Breast epithelium (tissue), 4 donors: ENCODE measurements at regions not wholly inside any gene's neighbourhood (a gene's known extent, or its start where the extent isn't known, plus 50 kb on each side); places are given as distances from the start of the nearest gene placed in this dataset.

ENCODE experiments used
- DNase-seq, 2 donors: peaks; one replicate each; pipeline ENCODE4 v3.0.0-alpha.2; 2019; ENCODE audit warnings: low spot score in 2 of 2
- H3K27ac ChIP-seq, 2 donors: fragments of 200-600 bp; sonication (generic) in 1 of 2; one replicate each; pipeline ENCODE4 v1.5.1; 2016 to 2019; ENCODE audit warnings: mild to moderate bottlenecking in 1 of 2
- H3K27me3 ChIP-seq, 2 donors: fragments of 200-600 bp; sonication (generic) in 1 of 2; one replicate each; pipeline versions ENCODE4 v1.5.1 to v1.6.0; 2017 to 2019; ENCODE audit warnings: control low read depth in 1 of 2, mild to moderate bottlenecking in 1 of 2
- H3K36me3 ChIP-seq: fragments of 200-600 bp; one replicate; pipeline ENCODE4 v1.5.1; 2019
- H3K4me1 ChIP-seq, 2 donors: fragments of 200-600 bp; sonication (generic); one replicate each; pipeline ENCODE4 v1.5.1; 2016 to 2019; ENCODE audit warnings: control low read depth in 1 of 2
- H3K4me3 ChIP-seq, 3 donors: fragments of 200-600 bp; sonication (generic); 1 replicate in 2 of 3; 2 replicates in 1 of 3; pipeline ENCODE4 v1.5.1; 2016 to 2019; ENCODE audit warnings: mild to moderate bottlenecking in 3 of 3, moderate library complexity in 2 of 3
- H3K9me3 ChIP-seq, 2 donors: fragments of 200-600 bp; sonication (generic) in 1 of 2; one replicate each; pipeline ENCODE4 v1.5.1; 2016 to 2019; ENCODE audit warnings: control low read depth in 1 of 2
- CTCF ChIP-seq, 3 donors: fragments of 450-650 bp; IDR thresholded peaks; one replicate each; pipeline ENCODE4 v1.5.1; 2016 to 2017; ENCODE audit warnings: antibody characterized with exemption in 3 of 3, mild to moderate bottlenecking in 3 of 3, moderate library complexity in 3 of 3
- POLR2A ChIP-seq: fragments of 450-650 bp; IDR thresholded peaks from one replicate; pipeline ENCODE4 v1.6.1; 2016; ENCODE audit warnings: antibody characterized with exemption, mild to moderate bottlenecking, moderate library complexity
- POLR2AphosphoS5 ChIP-seq, 3 donors: sonication (generic); formaldehyde crosslinking; IDR thresholded peaks; one replicate each; pipeline ENCODE4 v1.6.1; 2017; ENCODE audit warnings: antibody characterized with exemption in 3 of 3
- intact Hi-C: fragments of 100-400 bp; cut with DNase I; formaldehyde crosslinking; loops from one replicate; pipeline ENCODE4 v1.15.1; 2023; ENCODE audit warnings: low total_unique reads

GRCh38 chr2:234788841-234789240 is 163.0 kb upstream of the SH3BP4 start:
- Histone ChIP-seq H3K27me3 (no peaks in the 10 kb centered on the region), H3K27ac (no peak overlapping the region), H3K36me3 (no peaks in the 10 kb centered on the region), H3K4me3 (no peak overlapping the region), H3K4me1 (no peaks in the 10 kb centered on the region), H3K9me3 (peaks cover 3 to 4% of the 10 kb centered on the region in 2 donors)
- intact Hi-C loops: no loop called here
- no peak for DNase-seq
- TF ChIP-seq CTCF (IDR thresholded peaks at IDR 0.05) (no peak), POLR2AphosphoS5 (IDR thresholded peaks at IDR 0.05) (no peak), POLR2A (no peak)

GRCh38 chr2:234788381-234788780 is 163.4 kb upstream of the SH3BP4 start:
- Histone ChIP-seq H3K27ac (no peak overlapping the region), H3K9me3 (peaks cover 6 to 8% of the 10 kb centered on the region in 2 donors), H3K36me3 (no peaks in the 10 kb centered on the region), H3K27me3 (no peaks in the 10 kb centered on the region), H3K4me3 (no peak overlapping the region), H3K4me1 (no peaks in the 10 kb centered on the region)
- no peak for TF ChIP-seq POLR2A
- intact Hi-C loops: no loop called here
- DNase-seq: no peak

- H3K27me3 ChIP-seq: no peaks in the 10 kb centered on the region
- H3K4me3 ChIP-seq: no peak overlapping the region
- TF ChIP-seq CTCF (IDR thresholded peaks at IDR 0.05) (no peak), POLR2AphosphoS5 (IDR thresholded peaks at IDR 0.05) (no peak), POLR2A (no peak)
- DNase-seq: no peak
- intact Hi-C loops: no loop called here
- peaks cover 13 to 19% of the 10 kb centered on the region in 2 donors for H3K9me3 ChIP-seq
- H3K36me3 ChIP-seq: no peaks in the 10 kb centered on the region
- H3K4me1 ChIP-seq: no peaks in the 10 kb centered on the region
- no peak overlapping the region for H3K27ac ChIP-seq
Observed at GRCh38 chr2:234787114-234787513, 164.7 kb upstream of the SH3BP4 start.

GRCh38 chr2:234773764-234774409 is 177.9 kb upstream of the SH3BP4 start:
- Histone ChIP-seq H3K4me3 (no peak overlapping the region), H3K27me3 (no peaks in the 10 kb centered on the region), H3K27ac (no peak overlapping the region), H3K36me3 (no peaks in the 10 kb centered on the region), H3K9me3 (no peaks in the 10 kb centered on the region), H3K4me1 (peaks cover 0 to 5% of the 10 kb centered on the region in 2 donors)
- DNase-seq: no peak
- TF ChIP-seq CTCF (IDR thresholded peaks at IDR 0.05) (no peak), POLR2AphosphoS5 (IDR thresholded peaks at IDR 0.05) (no peak), POLR2A (no peak)
- intact Hi-C loops: no loop called here

GRCh38 chr2:234773129-234773528 is 178.7 kb upstream of the SH3BP4 start:
- peaks cover 0 to 5% of the 10 kb centered on the region in 2 donors for H3K4me1 ChIP-seq
- no peak for TF ChIP-seq POLR2A
- TF ChIP-seq CTCF (IDR thresholded peaks at IDR 0.05): no peak
- TF ChIP-seq POLR2AphosphoS5 (IDR thresholded peaks at IDR 0.05): no peak
- H3K27me3 ChIP-seq: no peaks in the 10 kb centered on the region
- H3K9me3 ChIP-seq: no peaks in the 10 kb centered on the region
- no peaks in the 10 kb centered on the region for H3K36me3 ChIP-seq
- no peak overlapping the region for H3K27ac ChIP-seq
- DNase-seq: no peak
- intact Hi-C loops: no loop called here
- no peak overlapping the region for H3K4me3 ChIP-seq

GRCh38 chr2:234772733-234773060 is 179.1 kb upstream of the SH3BP4 start:
- Histone ChIP-seq H3K27ac (no peak overlapping the region), H3K36me3 (no peaks in the 10 kb centered on the region), H3K4me1 (peaks cover 0 to 5% of the 10 kb centered on the region in 2 donors), H3K27me3 (no peaks in the 10 kb centered on the region), H3K4me3 (no peak overlapping the region), H3K9me3 (no peaks in the 10 kb centered on the region)
- no peak for TF ChIP-seq POLR2A
- no peak for TF ChIP-seq CTCF (IDR thresholded peaks at IDR 0.05)
- no peak for TF ChIP-seq POLR2AphosphoS5 (IDR thresholded peaks at IDR 0.05)
- no peak for DNase-seq
- intact Hi-C loops: no loop called here
